ENCODE measurements at regions not wholly inside any gene's neighbourhood (a gene's known extent, or its start where the extent isn't known, plus 50 kb on each side); places are given as distances from the start of the nearest gene placed in this dataset.

DNA sequence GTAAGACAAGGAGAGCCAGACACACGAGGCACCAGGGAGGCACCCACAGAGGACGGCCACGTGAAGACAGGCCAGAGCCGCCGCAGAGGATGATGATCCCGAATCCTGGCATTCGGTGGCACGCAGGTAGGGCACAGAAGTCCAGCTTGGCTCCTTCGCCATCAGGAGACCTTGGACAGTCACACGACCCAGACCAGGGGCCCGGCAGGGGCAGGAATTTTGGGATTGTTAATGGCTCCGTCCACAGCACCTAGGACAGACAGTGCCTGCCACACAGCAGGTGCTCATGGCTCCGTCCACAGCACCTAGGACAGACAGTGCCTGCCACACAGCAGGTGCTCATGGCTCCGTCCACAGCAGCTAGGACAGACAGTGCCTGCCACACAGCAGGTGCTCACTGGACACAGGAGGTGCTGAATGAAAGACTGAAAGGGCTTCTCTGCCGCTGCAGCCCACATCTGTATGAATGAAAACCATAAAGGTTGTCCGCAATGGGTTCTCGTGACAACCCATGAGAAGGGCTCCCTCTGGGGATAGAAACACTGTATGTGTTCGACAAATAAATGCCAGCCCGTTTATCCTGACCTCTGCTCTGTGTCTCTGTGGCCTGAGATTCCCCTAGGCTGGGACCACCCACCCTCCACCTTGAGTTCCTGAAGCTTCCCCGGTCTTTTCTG lies 341.6 kb downstream of the CTTN start:
- no peak overlapping the region for H3K4me3 ChIP-seq (replicated peaks in 1 of 2; ENCODE audit: low read depth in 1 of 2, low read length in 2 of 2)
- no peak overlapping the region for H3K27ac ChIP-seq (ENCODE audit: low read depth, low read length)
- RAD21 ChIA-PET (ENCODE audit: low non-redundant PET in 1 of 2, low total read pairs in 2 of 2, uncharacterized antibody in 2 of 2, unreplicated experiment in 2 of 2), result interaction anchor here in 1 of 2 experiments (0.6 kb wide), 1 partner anchor 85 kb away, joined by 3 read pairs; no protein-coding TSS in a partner anchor
- H3K27me3 ChIP-seq (ENCODE audit: insufficient read depth, low read length), result no peaks in the 10 kb centered on the region
- no peak overlapping the region for H3K9ac ChIP-seq (ENCODE audit: low read length)
- no peak for TF ChIP-seq POLR2A (IDR thresholded peaks at IDR 0.05; ENCODE audit: borderline replicate concordance, extremely low read depth, insufficient read depth, insufficient read length)
- TF ChIP-seq POLR2AphosphoS5 (IDR thresholded peaks at IDR 0.05; ENCODE audit: low read depth, low read length), result no peak
- TF ChIP-seq FOSL1 (IDR thresholded peaks at IDR 0.05; ENCODE audit: low read depth), result no peak
- TF ChIP-seq, protein P1, sequence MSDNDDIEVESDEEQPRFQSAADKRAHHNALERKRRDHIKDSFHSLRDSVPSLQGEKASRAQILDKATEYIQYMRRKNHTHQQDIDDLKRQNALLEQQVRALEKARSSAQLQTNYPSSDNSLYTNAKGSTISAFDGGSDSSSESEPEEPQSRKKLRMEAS (IDR thresholded peaks at IDR 0.05), result no peak
- TF ChIP-seq ZFX (IDR thresholded peaks at IDR 0.05), result no peak
- TF ChIP-seq JUND (IDR thresholded peaks at IDR 0.05), result no peak
- POLR2A ChIA-PET, result no interaction called here
- H3K9me3 ChIP-seq (ENCODE audit: control insufficient read depth in 1 of 2, insufficient read depth in 1 of 2, low read depth in 1 of 2, low read length in 2 of 2), result no peaks in the 10 kb centered on the region
- peaks cover 6% of the 10 kb centered on the region in 2 experiments; a peak in 3 of 4 replicates for H3K4me1 ChIP-seq (ENCODE audit: control insufficient read depth in 1 of 2, insufficient read depth in 2 of 2, low read length in 2 of 2)
- no peak for ATAC-seq
- intact Hi-C loops (cut with micrococcal nuclease), result no loop called here
- BruUV-seq (replicated peaks), result no TSS peak
- CTCF ChIA-PET, result no interaction called here
- H3K4me2 ChIP-seq (ENCODE audit: low read length), result no peak overlapping the region
- DNase-seq (ENCODE audit: low read depth, low spot score), result no peak
- no peaks in the 10 kb centered on the region for H3K79me2 ChIP-seq (ENCODE audit: insufficient read depth, low read length)
- no peaks in the 10 kb centered on the region for H3K36me3 ChIP-seq (ENCODE audit: control insufficient read depth in 1 of 2, insufficient read depth in 2 of 2, low read length in 2 of 2)
- no peaks in the 10 kb centered on the region for H3K9me2 ChIP-seq (ENCODE audit: insufficient read depth)
- no peak overlapping the region for H2AFZ ChIP-seq (ENCODE audit: low read depth, low read length, poor library complexity, severe bottlenecking)
- no peaks in the 10 kb centered on the region for H4K20me1 ChIP-seq (ENCODE audit: insufficient read depth)

DNA sequence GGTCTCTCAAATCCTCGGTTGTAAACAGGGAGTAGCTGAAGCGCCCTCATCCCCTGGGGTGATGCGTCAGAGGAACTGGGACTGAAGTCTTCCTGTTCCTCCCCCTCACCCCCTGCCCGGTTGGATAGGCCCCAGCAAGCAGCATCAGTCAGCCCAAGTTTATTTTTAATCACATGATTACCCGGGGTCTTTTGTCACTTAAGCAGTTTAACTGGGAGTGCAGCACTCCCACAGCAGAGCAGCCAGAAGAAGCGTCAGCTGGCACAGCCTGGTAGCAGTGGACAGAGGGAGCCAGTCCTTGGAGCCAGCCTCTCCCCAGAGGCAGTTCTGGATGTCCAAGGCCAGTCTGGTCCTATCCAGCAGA lies 342.1 kb downstream of the CTTN start:
- H2AFZ ChIP-seq (ENCODE audit: low read depth, low read length, poor library complexity, severe bottlenecking), result no peak overlapping the region
- no peak for TF ChIP-seq ZFX (IDR thresholded peaks at IDR 0.05)
- TF ChIP-seq, protein P2, sequence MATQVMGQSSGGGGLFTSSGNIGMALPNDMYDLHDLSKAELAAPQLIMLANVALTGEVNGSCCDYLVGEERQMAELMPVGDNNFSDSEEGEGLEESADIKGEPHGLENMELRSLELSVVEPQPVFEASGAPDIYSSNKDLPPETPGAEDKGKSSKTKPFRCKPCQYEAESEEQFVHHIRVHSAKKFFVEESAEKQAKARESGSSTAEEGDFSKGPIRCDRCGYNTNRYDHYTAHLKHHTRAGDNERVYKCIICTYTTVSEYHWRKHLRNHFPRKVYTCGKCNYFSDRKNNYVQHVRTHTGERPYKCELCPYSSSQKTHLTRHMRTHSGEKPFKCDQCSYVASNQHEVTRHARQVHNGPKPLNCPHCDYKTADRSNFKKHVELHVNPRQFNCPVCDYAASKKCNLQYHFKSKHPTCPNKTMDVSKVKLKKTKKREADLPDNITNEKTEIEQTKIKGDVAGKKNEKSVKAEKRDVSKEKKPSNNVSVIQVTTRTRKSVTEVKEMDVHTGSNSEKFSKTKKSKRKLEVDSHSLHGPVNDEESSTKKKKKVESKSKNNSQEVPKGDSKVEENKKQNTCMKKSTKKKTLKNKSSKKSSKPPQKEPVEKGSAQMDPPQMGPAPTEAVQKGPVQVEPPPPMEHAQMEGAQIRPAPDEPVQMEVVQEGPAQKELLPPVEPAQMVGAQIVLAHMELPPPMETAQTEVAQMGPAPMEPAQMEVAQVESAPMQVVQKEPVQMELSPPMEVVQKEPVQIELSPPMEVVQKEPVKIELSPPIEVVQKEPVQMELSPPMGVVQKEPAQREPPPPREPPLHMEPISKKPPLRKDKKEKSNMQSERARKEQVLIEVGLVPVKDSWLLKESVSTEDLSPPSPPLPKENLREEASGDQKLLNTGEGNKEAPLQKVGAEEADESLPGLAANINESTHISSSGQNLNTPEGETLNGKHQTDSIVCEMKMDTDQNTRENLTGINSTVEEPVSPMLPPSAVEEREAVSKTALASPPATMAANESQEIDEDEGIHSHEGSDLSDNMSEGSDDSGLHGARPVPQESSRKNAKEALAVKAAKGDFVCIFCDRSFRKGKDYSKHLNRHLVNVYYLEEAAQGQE (IDR thresholded peaks at IDR 0.05; ENCODE audit: low read depth), result no peak
- TF ChIP-seq, protein P1 (IDR thresholded peaks at IDR 0.05), result no peak
- no peak for TF ChIP-seq POLR2A (IDR thresholded peaks at IDR 0.05; ENCODE audit: borderline replicate concordance, extremely low read depth, insufficient read depth, insufficient read length)
- TF ChIP-seq POLR2AphosphoS5 (IDR thresholded peaks at IDR 0.05; ENCODE audit: low read depth, low read length), result no peak
- TF ChIP-seq EGR1 (IDR thresholded peaks at IDR 0.05; ENCODE audit: low read depth), result no peak
- no peak for TF ChIP-seq CBX3 (IDR thresholded peaks at IDR 0.05; ENCODE audit: low read depth)
- TF ChIP-seq, protein P3, sequence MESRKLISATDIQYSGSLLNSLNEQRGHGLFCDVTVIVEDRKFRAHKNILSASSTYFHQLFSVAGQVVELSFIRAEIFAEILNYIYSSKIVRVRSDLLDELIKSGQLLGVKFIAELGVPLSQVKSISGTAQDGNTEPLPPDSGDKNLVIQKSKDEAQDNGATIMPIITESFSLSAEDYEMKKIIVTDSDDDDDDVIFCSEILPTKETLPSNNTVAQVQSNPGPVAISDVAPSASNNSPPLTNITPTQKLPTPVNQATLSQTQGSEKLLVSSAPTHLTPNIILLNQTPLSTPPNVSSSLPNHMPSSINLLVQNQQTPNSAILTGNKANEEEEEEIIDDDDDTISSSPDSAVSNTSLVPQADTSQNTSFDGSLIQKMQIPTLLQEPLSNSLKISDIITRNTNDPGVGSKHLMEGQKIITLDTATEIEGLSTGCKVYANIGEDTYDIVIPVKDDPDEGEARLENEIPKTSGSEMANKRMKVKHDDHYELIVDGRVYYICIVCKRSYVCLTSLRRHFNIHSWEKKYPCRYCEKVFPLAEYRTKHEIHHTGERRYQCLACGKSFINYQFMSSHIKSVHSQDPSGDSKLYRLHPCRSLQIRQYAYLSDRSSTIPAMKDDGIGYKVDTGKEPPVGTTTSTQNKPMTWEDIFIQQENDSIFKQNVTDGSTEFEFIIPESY (IDR thresholded peaks at IDR 0.05; ENCODE audit: extremely low read depth, insufficient replicate concordance, low read length), result no peak
- TF ChIP-seq, protein P4, sequence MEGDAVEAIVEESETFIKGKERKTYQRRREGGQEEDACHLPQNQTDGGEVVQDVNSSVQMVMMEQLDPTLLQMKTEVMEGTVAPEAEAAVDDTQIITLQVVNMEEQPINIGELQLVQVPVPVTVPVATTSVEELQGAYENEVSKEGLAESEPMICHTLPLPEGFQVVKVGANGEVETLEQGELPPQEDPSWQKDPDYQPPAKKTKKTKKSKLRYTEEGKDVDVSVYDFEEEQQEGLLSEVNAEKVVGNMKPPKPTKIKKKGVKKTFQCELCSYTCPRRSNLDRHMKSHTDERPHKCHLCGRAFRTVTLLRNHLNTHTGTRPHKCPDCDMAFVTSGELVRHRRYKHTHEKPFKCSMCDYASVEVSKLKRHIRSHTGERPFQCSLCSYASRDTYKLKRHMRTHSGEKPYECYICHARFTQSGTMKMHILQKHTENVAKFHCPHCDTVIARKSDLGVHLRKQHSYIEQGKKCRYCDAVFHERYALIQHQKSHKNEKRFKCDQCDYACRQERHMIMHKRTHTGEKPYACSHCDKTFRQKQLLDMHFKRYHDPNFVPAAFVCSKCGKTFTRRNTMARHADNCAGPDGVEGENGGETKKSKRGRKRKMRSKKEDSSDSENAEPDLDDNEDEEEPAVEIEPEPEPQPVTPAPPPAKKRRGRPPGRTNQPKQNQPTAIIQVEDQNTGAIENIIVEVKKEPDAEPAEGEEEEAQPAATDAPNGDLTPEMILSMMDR (IDR thresholded peaks at IDR 0.05 in 2 of 3, conservative IDR thresholded peaks at IDR 0.05 in 1 of 3; ENCODE audit: borderline replicate concordance in 1 of 3, insufficient read depth in 1 of 3, low read depth in 2 of 3, low read length in 2 of 3), result no peak

More for the DNA sequence above, 342.1 kb downstream of the CTTN start:
- BruUV-seq (replicated peaks), result no TSS peak
- no peaks in the 10 kb centered on the region for H3K9me3 ChIP-seq (ENCODE audit: control insufficient read depth in 1 of 2, insufficient read depth in 1 of 2, low read depth in 1 of 2, low read length in 2 of 2)
- H3K79me2 ChIP-seq (ENCODE audit: insufficient read depth, low read length), result no peaks in the 10 kb centered on the region
- RAD21 ChIA-PET (ENCODE audit: low non-redundant PET in 1 of 2, low total read pairs in 2 of 2, uncharacterized antibody in 2 of 2, unreplicated experiment in 2 of 2), result no interaction called here
- H3K4me1 ChIP-seq (ENCODE audit: control insufficient read depth in 1 of 2, insufficient read depth in 2 of 2, low read length in 2 of 2), result peaks cover 6% of the 10 kb centered on the region in 2 experiments; a peak in 3 of 4 replicates
- no peak overlapping the region for H3K4me3 ChIP-seq (replicated peaks in 1 of 2; ENCODE audit: low read depth in 1 of 2, low read length in 2 of 2)
- intact Hi-C loops (cut with micrococcal nuclease), result no loop called here
- DNase-seq (ENCODE audit: low read depth, low spot score), result no peak
- H3K4me2 ChIP-seq (ENCODE audit: low read length), result no peak overlapping the region
- H3K9me2 ChIP-seq (ENCODE audit: insufficient read depth), result no peaks in the 10 kb centered on the region
- no peak overlapping the region for H3K27ac ChIP-seq (ENCODE audit: low read depth, low read length)
- no peak overlapping the region for H3K9ac ChIP-seq (ENCODE audit: low read length)
- ATAC-seq, result no peak
- POLR2A ChIA-PET, result no interaction called here
- CTCF ChIA-PET, result no interaction called here
- no peaks in the 10 kb centered on the region for H3K27me3 ChIP-seq (ENCODE audit: insufficient read depth, low read length)
- no peaks in the 10 kb centered on the region for H3K36me3 ChIP-seq (ENCODE audit: control insufficient read depth in 1 of 2, insufficient read depth in 2 of 2, low read length in 2 of 2)
- H4K20me1 ChIP-seq (ENCODE audit: insufficient read depth), result no peaks in the 10 kb centered on the region
